Adrenal gland (tissue), 9 donors: ENCODE measurements at regions not wholly inside any gene's neighbourhood (a gene's known extent, or its start where the extent isn't known, plus 50 kb on each side); places are given as distances from the start of the nearest gene placed in this dataset.

Source experiments
- DNase-seq, 7 donors: peaks; one replicate each; pipeline ENCODE4 v3.0.0-alpha.2; 2019 to 2020
- H3K27ac ChIP-seq, 5 donors: fragments of 200-600 bp; sonication (generic) in 4 of 5; 1 replicate in 3 of 5; 2 replicates in 2 of 5; pipeline versions ENCODE4 v1.5.1 to v1.8.0; 2016 to 2020; ENCODE audit warnings: mild to moderate bottlenecking in 1 of 5
- H3K27me3 ChIP-seq: fragments of 200-600 bp; 2 replicates; pipeline ENCODE4 v1.8.0; 2021
- H3K36me3 ChIP-seq, 2 donors: fragments of 200-600 bp; replicated peaks in 1 of 2; 1 replicate in 1 of 2; 2 replicates in 1 of 2; pipeline versions ENCODE4 v1.5.1 to v1.8.0; 2018 to 2022
- H3K4me1 ChIP-seq, 2 donors: fragments of 200-600 bp; replicated peaks in 1 of 2; 1 replicate in 1 of 2; 2 replicates in 1 of 2; pipeline versions ENCODE4 v1.5.1 to v1.8.0; 2018 to 2021
- H3K4me3 ChIP-seq, 4 donors: fragments of 200-600 bp; sonication (generic) in 3 of 4; one replicate each; pipeline ENCODE4 v1.5.1; 2016 to 2018
- H3K9me3 ChIP-seq, 3 donors: fragments of 200-600 bp; sonication (generic) in 1 of 3; replicated peaks in 1 of 3; 1 replicate in 2 of 3; 2 replicates in 1 of 3; pipeline versions ENCODE4 v1.5.1 to v1.8.0; 2016 to 2021
- CTCF ChIP-seq, 6 experiments: fragments of 450-650 bp in 4 of 6; fragments of 200-600 bp in 2 of 6; sonication (generic) in 1 of 6; IDR thresholded peaks; 1 replicate in 5 of 6; 2 replicates in 1 of 6; pipeline versions ENCODE4 v1.5.1 to v1.8.0; 2016 to 2021; ENCODE audit warnings: antibody characterized with exemption in 6 of 6, mild to moderate bottlenecking in 2 of 6, moderate library complexity in 1 of 6
- POLR2A ChIP-seq, 2 donors: fragments of 450-650 bp; IDR thresholded peaks; one replicate each; pipeline ENCODE4 v1.6.1; 2017; ENCODE audit warnings: antibody characterized with exemption in 2 of 2, mild to moderate bottlenecking in 2 of 2, moderate library complexity in 1 of 2
- WGBS, 4 donors: extraction: QIAGEN DNeasy Blood & Tissue Kit in 2 of 4; methylation state at CpG; one replicate each; pipeline versions ENCODE4 v1.1.5 to v1.1.7; 2013 to 2017; 5-methylcytosine and 5-hydroxymethylcytosine counted together
- intact Hi-C, 2 donors: fragments of 100-400 bp; cut with DNase I; formaldehyde crosslinking; loops; one replicate each; pipeline versions ENCODE4 v1.14.1 to v1.15.0; 2022 to 2023
- donor health status: healthy with polysubstance abuse.
- donor health status: Bipolar disorder and iron deficiency.
- donor health status: DM: yes; HTN: yes; CAD: no.
- donor health status: DM: no; HTN: no; CAD: no.
- donor health status: DM: no; HTN: no; CAD: no.

- Histone ChIP-seq H3K4me3 (no peak overlapping the region), H3K36me3 (no peaks in the 10 kb centered on the region), H3K27me3 (no peaks in the 10 kb centered on the region), H3K27ac (no peak overlapping the region), H3K4me1 (no peaks in the 10 kb centered on the region), H3K9me3 (no peaks in the 10 kb centered on the region)
- TF ChIP-seq POLR2A (IDR thresholded peaks at IDR 0.05) (no peak), CTCF (IDR thresholded peaks at IDR 0.05) (no peak)
- intact Hi-C loops: no loop called here
- WGBS, 4 donors: 72 to 74% (median 73%) methylated on average over 8 of the region's 8 CpGs
- no peak for DNase-seq
These were observed 73.8 kb upstream of the VAV3 start for GRCh38 chr1:108038653-108039236.

GRCh38 chr1:108036796-108037562 is 72.0 kb upstream of the VAV3 start:
- Histone ChIP-seq H3K9me3 (no peaks in the 10 kb centered on the region), H3K4me1 (no peaks in the 10 kb centered on the region), H3K27me3 (no peaks in the 10 kb centered on the region), H3K4me3 (no peak overlapping the region), H3K27ac (no peak overlapping the region), H3K36me3 (no peaks in the 10 kb centered on the region)
- intact Hi-C loops: no loop called here
- TF ChIP-seq POLR2A (IDR thresholded peaks at IDR 0.05) (no peak), CTCF (IDR thresholded peaks at IDR 0.05) (no peak)
- 84 to 94% (median 86%) methylated on average over 3 of the region's 3 CpGs for WGBS, 4 donors
- DNase-seq: no peak

- Histone ChIP-seq H3K4me1 (no peaks in the 10 kb centered on the region), H3K27me3 (no peaks in the 10 kb centered on the region), H3K27ac (no peak overlapping the region), H3K9me3 (no peaks in the 10 kb centered on the region), H3K36me3 (no peaks in the 10 kb centered on the region), H3K4me3 (no peak overlapping the region)
- 35 to 57% (median 46%) methylated on average over 1 of the region's 1 CpG for WGBS, 4 donors
- DNase-seq: no peak
- intact Hi-C loops: no loop called here
- no peak for TF ChIP-seq CTCF (IDR thresholded peaks at IDR 0.05)
- TF ChIP-seq POLR2A (IDR thresholded peaks at IDR 0.05): no peak
These were observed 69.4 kb upstream of the VAV3 start for GRCh38 chr1:108034396-108034795.

GRCh38 chr1:108033550-108033951 is 68.6 kb upstream of the VAV3 start:
- H3K4me3 ChIP-seq: no peak overlapping the region
- no peaks in the 10 kb centered on the region for H3K4me1 ChIP-seq
- intact Hi-C loops: no loop called here
- no peaks in the 10 kb centered on the region for H3K27me3 ChIP-seq
- WGBS, 4 donors: 72 to 92% (median 87%) methylated on average over 2 of the region's 2 CpGs
- H3K36me3 ChIP-seq: no peaks in the 10 kb centered on the region
- TF ChIP-seq POLR2A (IDR thresholded peaks at IDR 0.05) (no peak), CTCF (IDR thresholded peaks at IDR 0.05) (no peak)
- no peak overlapping the region for H3K27ac ChIP-seq
- no peak for DNase-seq
- no peaks in the 10 kb centered on the region for H3K9me3 ChIP-seq
